K562 (cell line): ENCODE measurements at regions not wholly inside any gene's neighbourhood (a gene's known extent, or its start where the extent isn't known, plus 50 kb on each side); places are given as distances from the start of the nearest gene placed in this dataset.
"Not testable (repeated sequence)": the region's sequence is repeated elsewhere in the genome, so short reads cannot be mapped to it uniquely, and the experiment has no call there.

Source experiments
- ATAC-seq: fragments of 200-7000 bp; cut with Tn5 transposase; 3 replicates; pipeline ENCODE4 v1.9.1; 2020; ENCODE audit warnings: moderate library complexity
- BruUV-seq: library from RNA; stranded (reverse); fragments of 400-500 nt; replicated peaks from 2 replicates; lab custom pipeline; 2021; lab: Mats Ljungman, UMichigan
- CTCF ChIA-PET: fragments of 300-600 bp; formaldehyde crosslinking; extraction: SDS; loops from one replicate; lab custom pipeline; 2021; ENCODE audit warnings: low intra/inter-chr PET ratio; lab: Yijun Ruan, JAX
- POLR2A ChIA-PET: fragments of 300-600, 350-650 bp; sonication (Branson Sonifier 250); formaldehyde crosslinking; extraction: SDS; loops from one replicate; lab custom pipeline; 2021; ENCODE audit warnings: antibody characterized with exemption, inconsistent platforms; lab: Yijun Ruan, JAX
- DNase-seq, 4 experiments: peaks; one replicate each; pipeline versions ENCODE4 v3.0.0 to v3.0.0-alpha.2; 2011 to 2018; ENCODE audit warnings: low spot score in 3 of 4, mixed read lengths in 3 of 4; ENCODE audit errors: extremely low read depth in 1 of 4
- FAIRE-seq: peaks from 2 replicates; lab custom pipeline; 2011; peaks lifted over from hg19 to GRCh38; lab: Jason Lieb, UNC
- H2AFZ ChIP-seq: 2 replicates; pipeline ENCODE4 v1.6.0; 2011; ENCODE audit warnings: low read depth, low read length, control low read depth, inconsistent platforms
- H3K27ac ChIP-seq: fragments of 200-600 bp; 3 replicates; pipeline ENCODE4 v1.8.0; 2011; ENCODE audit warnings: low read depth, mild to moderate bottlenecking, control low read depth, inconsistent platforms, low read length, moderate library complexity, mixed read lengths; ENCODE audit errors: extremely low read depth
- H3K27me3 ChIP-seq, 2 experiments: fragments of 300-600 bp in 1 of 2; 2 replicates in 1 of 2; 3 replicates in 1 of 2; pipeline versions ENCODE4 v1.6.0 to v1.8.0; 2011; ENCODE audit warnings: inconsistent platforms in 2 of 2, low read length in 2 of 2, mild to moderate bottlenecking in 1 of 2, mixed read lengths in 1 of 2, moderate library complexity in 1 of 2; ENCODE audit not compliant: control insufficient read depth in 2 of 2, insufficient read depth in 2 of 2
- H3K36me3 ChIP-seq: fragments of 300-600 bp; 3 replicates; pipeline ENCODE4 v1.8.0; 2011; ENCODE audit warnings: mild to moderate bottlenecking, low read length, inconsistent platforms; ENCODE audit not compliant: control insufficient read depth, insufficient read depth
- H3K4me1 ChIP-seq, 2 experiments: fragments of 200-600 bp in 1 of 2; replicated peaks in 1 of 2; 2 replicates in 1 of 2; 3 replicates in 1 of 2; pipeline versions ENCODE4 v1.5.1 to v1.8.0; 2011; ENCODE audit warnings: inconsistent platforms in 2 of 2, low read length in 2 of 2, mild to moderate bottlenecking in 1 of 2, mixed read lengths in 1 of 2, moderate library complexity in 1 of 2; ENCODE audit not compliant: control insufficient read depth in 2 of 2, insufficient read depth in 2 of 2
- H3K4me2 ChIP-seq: 2 replicates; pipeline ENCODE4 v1.6.1; 2011; ENCODE audit warnings: low read length, control low read depth, inconsistent platforms, mixed read lengths; ENCODE audit not compliant: insufficient read depth
- H3K4me3 ChIP-seq: fragments of 200-600 bp; sonication (generic), shearing (Covaris generic); 2 replicates; pipeline ENCODE4 v1.5.1; 2016; ENCODE audit warnings: control low read depth, inconsistent platforms
- H3K79me2 ChIP-seq: fragments of 200-600 bp; 3 replicates; pipeline ENCODE4 v1.8.0; 2011; ENCODE audit warnings: low read length, inconsistent platforms; ENCODE audit not compliant: control insufficient read depth, insufficient read depth
- H3K9ac ChIP-seq, 2 experiments: 2 replicates each; pipeline versions ENCODE4 v1.6.0 to v1.6.1; 2011; ENCODE audit warnings: low read depth in 2 of 2, low read length in 2 of 2, control low read depth in 1 of 2, inconsistent platforms in 1 of 2, mild to moderate bottlenecking in 1 of 2, mixed read lengths in 1 of 2; ENCODE audit not compliant: insufficient read depth in 1 of 2
- H3K9me1 ChIP-seq: one replicate; pipeline ENCODE4 v1.6.0; 2011; ENCODE audit warnings: inconsistent platforms, mild to moderate bottlenecking, low read length, moderate library complexity; ENCODE audit not compliant: control insufficient read depth, insufficient read depth
- H3K9me3 ChIP-seq: replicated peaks from 2 replicates; pipeline ENCODE4 v1.5.1; 2011; ENCODE audit warnings: low read depth, low read length, inconsistent platforms; ENCODE audit not compliant: control insufficient read depth, insufficient read depth
- H4K20me1 ChIP-seq: replicated peaks from 2 replicates; pipeline ENCODE4 v1.6.1; 2011; ENCODE audit warnings: low read length, inconsistent platforms, mixed read lengths; ENCODE audit not compliant: control insufficient read depth, insufficient read depth
- NR2C2 ChIP-seq, 2 experiments: fragments of 200-800 bp in 1 of 2; sonication (Bioruptor generic) in 1 of 2; sonication (generic) in 1 of 2; formaldehyde crosslinking in 1 of 2; IDR thresholded peaks; 2 replicates each; pipeline versions ENCODE4 v1.6.1 to v1.8.0; 2016 to 2022; ENCODE audit warnings: mild to moderate bottlenecking in 1 of 2, missing compliant biosample characterization in 1 of 2, missing genetic modification characterization in 1 of 2, missing genetic modification reagents in 1 of 2
- RAD21 ChIP-seq, 2 experiments: fragments of 250-450 bp in 1 of 2; fragments of 450-650 bp in 1 of 2; sonication (Bioruptor Pico) in 1 of 2; formaldehyde crosslinking in 1 of 2; IDR thresholded peaks in 1 of 2; conservative IDR thresholded peaks in 1 of 2; 2 replicates each; pipeline versions ENCODE4 v1.4.0 to v1.8.0; 2020 to 2022; ENCODE audit warnings: mild to moderate bottlenecking in 2 of 2, moderate library complexity in 1 of 2
- SIN3A ChIP-seq, 2 experiments: fragments of 150-350 bp in 1 of 2; IDR thresholded peaks; 2 replicates each; pipeline ENCODE4 v1.6.1; 2011 to 2016; ENCODE audit warnings: borderline replicate concordance in 2 of 2, low read depth in 2 of 2, low read length in 2 of 2, mild to moderate bottlenecking in 2 of 2, moderate library complexity in 2 of 2; ENCODE audit not compliant: control insufficient read depth in 1 of 2
- WGBS: fragments of 100-300 bp; shearing (Covaris generic); methylation state at CpG from one replicate; pipeline ENCODE4 v1.1.6; 2016; ENCODE audit warnings: low coverage, mixed read lengths; ENCODE audit not compliant: insufficient coverage; ENCODE audit errors: missing lambda C conversion rate; 5-methylcytosine and 5-hydroxymethylcytosine counted together
- in situ Hi-C: fragments of 300-500 bp; cut with MboI; formaldehyde crosslinking; loops from 4 replicates; pipeline ENCODE4 v1.15.0; 2018; ENCODE audit warnings: inconsistent platforms, mixed read lengths
- intact Hi-C: fragments of 100-400 bp; cut with micrococcal nuclease; formaldehyde crosslinking; loops from 2 replicates; pipeline ENCODE4 v1.14.2; 2022

GRCh38 chrX:147537172-147537571 is 374.5 kb upstream of the FMR1 start (continued):
- TF ChIP-seq NR2C2 (CRISPR knock-in tag; IDR thresholded peaks at IDR 0.05): no peak
- no peak for TF ChIP-seq NR2C2 (tag; IDR thresholded peaks at IDR 0.05)

GRCh38 chrX:147548023-147548422 is 363.7 kb upstream of the FMR1 start:
- H3K79me2 ChIP-seq, intact Hi-C loops, in situ Hi-C loops, H3K4me1 ChIP-seq, H3K4me2 ChIP-seq, ATAC-seq, DNase-seq, POLR2A ChIA-PET, H2AFZ ChIP-seq, H3K9ac ChIP-seq, H3K4me3 ChIP-seq, BruUV-seq, H3K9me1 ChIP-seq, H3K9me3 ChIP-seq, H3K27ac ChIP-seq, H4K20me1 ChIP-seq, H3K36me3 ChIP-seq, H3K27me3 ChIP-seq, CTCF ChIA-PET, FAIRE-seq: not testable (repeated sequence)
- 3% methylated on average over 4 of the region's 5 CpGs for WGBS

GRCh38 chrX:147550217-147550616 is 361.5 kb upstream of the FMR1 start:
- H3K9me1 ChIP-seq: no peaks in the 10 kb centered on the region
- H3K4me1 ChIP-seq: no peaks in the 10 kb centered on the region
- no peak for FAIRE-seq
- H3K27ac ChIP-seq: no peak overlapping the region
- DNase-seq: peak in 2 of 4 experiments; percentile 0 to 3
- H3K9me3 ChIP-seq: no peaks in the 10 kb centered on the region
- H3K79me2 ChIP-seq: no peaks in the 10 kb centered on the region
- in situ Hi-C loops (no loop called here), intact Hi-C loops (no loop called here)
- BruUV-seq: no TSS peak
- POLR2A ChIA-PET: no interaction called here
- no peaks in the 10 kb centered on the region for H4K20me1 ChIP-seq
- H3K9ac ChIP-seq: no peak overlapping the region
- no peak for ATAC-seq
- no peak overlapping the region for H3K4me3 ChIP-seq
- H3K36me3 ChIP-seq: no peaks in the 10 kb centered on the region
- TF ChIP-seq SIN3A (IDR thresholded peaks at IDR 0.05; ENCODE audit: borderline replicate concordance in 2 of 2, control insufficient read depth in 1 of 2, low read depth in 2 of 2, low read length in 2 of 2) (no peak), RAD21 (CRISPR knock-in tag; conservative IDR thresholded peaks at IDR 0.05 in 1 of 2, IDR thresholded peaks at IDR 0.05 in 1 of 2) (peak in 1 of 2 experiments; percentile 24; a peak in 1 of 4 replicates)
- WGBS: 4% methylated on average over 3 of the region's 3 CpGs
- CTCF ChIA-PET: no interaction called here
- H3K27me3 ChIP-seq: no peaks in the 10 kb centered on the region
- no peak overlapping the region for H3K4me2 ChIP-seq
- no peak overlapping the region for H2AFZ ChIP-seq
